Testis (tissue), 2 donors: ENCODE measurements at regions not wholly inside any gene's neighbourhood (a gene's known extent, or its start where the extent isn't known, plus 50 kb on each side); places are given as distances from the start of the nearest gene placed in this dataset.

Experiments
- POLR2A ChIP-seq: fragments of 450-650 bp; IDR thresholded peaks from one replicate; pipeline ENCODE4 v1.6.1; 2017; ENCODE audit warnings: antibody characterized with exemption, mild to moderate bottlenecking, moderate library complexity
- TF ChIP-seq, protein P1 (sequence below), 3 experiments: fragments of 450-650 bp in 2 of 3; fragments of 200-600 bp in 1 of 3; sonication (generic) in 1 of 3; IDR thresholded peaks; one replicate each; pipeline ENCODE4 v1.5.1; 2016 to 2019; ENCODE audit warnings: antibody characterized with exemption in 3 of 3, mild to moderate bottlenecking in 2 of 3, moderate library complexity in 1 of 3

DNA sequence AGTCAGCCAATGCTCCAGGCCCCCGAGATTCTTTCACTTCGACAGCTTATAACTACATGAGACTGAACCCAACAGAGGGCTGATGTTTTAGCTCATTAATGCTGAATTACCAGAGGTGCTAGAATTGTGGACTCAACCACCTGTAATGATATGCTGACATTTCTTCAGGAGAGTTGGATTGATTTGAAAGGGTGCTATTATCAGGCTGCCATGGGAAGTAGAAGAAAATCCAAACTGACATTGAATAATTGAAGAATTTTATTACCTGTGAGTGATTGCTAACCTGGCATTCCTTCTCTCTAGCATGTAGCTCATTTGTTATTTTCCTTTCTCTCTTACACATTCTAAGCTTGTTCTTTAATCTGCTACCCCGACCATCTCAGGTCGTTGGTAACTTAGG lies 488.8 kb downstream of the PID1 start:
- TF ChIP-seq, protein P1, sequence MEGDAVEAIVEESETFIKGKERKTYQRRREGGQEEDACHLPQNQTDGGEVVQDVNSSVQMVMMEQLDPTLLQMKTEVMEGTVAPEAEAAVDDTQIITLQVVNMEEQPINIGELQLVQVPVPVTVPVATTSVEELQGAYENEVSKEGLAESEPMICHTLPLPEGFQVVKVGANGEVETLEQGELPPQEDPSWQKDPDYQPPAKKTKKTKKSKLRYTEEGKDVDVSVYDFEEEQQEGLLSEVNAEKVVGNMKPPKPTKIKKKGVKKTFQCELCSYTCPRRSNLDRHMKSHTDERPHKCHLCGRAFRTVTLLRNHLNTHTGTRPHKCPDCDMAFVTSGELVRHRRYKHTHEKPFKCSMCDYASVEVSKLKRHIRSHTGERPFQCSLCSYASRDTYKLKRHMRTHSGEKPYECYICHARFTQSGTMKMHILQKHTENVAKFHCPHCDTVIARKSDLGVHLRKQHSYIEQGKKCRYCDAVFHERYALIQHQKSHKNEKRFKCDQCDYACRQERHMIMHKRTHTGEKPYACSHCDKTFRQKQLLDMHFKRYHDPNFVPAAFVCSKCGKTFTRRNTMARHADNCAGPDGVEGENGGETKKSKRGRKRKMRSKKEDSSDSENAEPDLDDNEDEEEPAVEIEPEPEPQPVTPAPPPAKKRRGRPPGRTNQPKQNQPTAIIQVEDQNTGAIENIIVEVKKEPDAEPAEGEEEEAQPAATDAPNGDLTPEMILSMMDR (IDR thresholded peaks at IDR 0.05), result no peak
- no peak for TF ChIP-seq POLR2A
